HK-2 (cell line): ENCODE measurements at regions not wholly inside any gene's neighbourhood (a gene's known extent, or its start where the extent isn't known, plus 50 kb on each side); places are given as distances from the start of the nearest gene placed in this dataset.

Source experiments
- DNase-seq: peaks from one replicate; pipeline ENCODE4 v3.0.0-alpha.2; 2018; ENCODE audit not compliant: unreplicated experiment

DNA sequence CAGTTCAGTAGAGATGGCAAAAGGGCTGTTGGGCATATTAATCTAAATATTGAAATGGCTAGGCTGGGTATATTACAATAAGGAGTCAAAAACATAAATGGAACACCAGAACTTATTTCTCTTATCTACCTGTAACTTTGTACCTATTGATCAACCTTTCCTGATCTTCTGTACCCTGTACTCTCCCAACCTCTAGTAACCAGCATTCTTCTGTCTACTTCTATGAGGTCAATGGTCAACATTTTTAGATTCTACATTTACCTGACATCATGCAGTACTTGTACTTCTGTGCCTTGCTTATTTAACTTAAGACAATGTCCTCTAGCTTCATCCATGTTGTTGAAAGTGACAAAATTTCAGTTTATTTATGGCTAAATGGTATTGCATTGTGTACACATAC is 467.3 kb downstream of the TAF11L14 start:
- DNase-seq, result no peak

DNA sequence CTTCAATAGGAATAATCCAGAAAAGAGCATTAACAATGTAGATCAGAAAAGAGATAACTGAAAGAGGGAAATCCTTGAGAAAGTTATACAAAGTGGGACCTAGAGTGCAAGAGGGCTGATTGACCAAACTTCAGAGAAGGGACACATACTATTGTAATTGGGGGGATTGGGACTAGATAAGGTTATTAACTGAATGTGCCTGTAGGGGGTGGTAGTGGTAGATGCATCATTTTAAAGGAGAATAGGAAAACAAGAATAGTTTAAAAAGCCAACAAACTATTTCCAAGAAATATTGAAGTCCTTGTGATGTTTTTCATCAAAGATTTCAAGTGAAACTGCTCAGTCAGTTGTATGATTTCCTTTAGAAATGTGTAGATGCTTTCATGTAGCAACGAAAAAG is 468.5 kb downstream of the TAF11L14 start:
- DNase-seq, result no peak

DNA sequence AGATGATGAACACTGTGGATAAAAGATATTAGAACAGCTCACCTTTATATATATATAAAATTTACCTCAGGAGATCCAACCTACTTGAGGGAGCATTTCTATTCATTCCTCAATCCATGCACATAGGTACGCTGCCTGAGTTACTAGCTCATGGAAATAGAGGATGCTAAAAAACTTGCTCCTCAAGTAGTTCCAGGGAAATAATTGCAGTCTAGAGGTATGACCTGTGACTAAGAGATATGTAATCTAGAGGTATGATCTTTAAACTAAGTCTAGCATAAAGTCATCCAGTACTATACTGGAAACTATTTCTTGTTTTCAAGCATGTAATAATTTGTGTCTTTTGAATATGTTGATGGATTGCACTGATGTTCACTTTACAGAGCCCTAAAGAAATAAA is 471.2 kb downstream of the TAF11L14 start:
- no peak for DNase-seq

DNA sequence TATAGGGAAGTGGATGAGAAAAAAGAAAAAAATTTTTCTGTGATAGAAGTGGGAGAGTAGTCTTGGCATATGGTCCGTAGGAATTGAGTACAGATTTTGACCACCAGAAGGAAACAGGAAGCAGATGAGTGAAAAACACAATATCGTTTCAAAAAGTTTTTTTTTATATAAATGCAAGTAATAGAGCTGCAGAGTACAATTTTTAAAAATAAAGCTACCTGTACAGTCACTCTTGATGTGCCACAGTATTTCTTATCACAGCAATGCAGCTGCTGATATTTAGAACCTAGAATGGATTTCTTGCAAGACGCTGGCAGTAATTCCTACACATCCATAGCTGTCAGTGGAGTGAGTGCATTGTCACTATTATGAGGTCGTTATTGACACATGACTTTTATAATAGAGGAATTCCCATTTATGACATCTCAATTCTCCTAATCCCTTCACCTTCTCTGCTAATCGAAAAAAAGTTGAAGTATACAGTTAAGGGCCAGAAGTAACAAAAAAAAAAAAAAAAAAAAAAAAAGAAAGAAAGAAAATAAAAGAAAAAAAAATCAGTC is 477.7 kb downstream of the TAF11L14 start:
- no peak for DNase-seq

DNA sequence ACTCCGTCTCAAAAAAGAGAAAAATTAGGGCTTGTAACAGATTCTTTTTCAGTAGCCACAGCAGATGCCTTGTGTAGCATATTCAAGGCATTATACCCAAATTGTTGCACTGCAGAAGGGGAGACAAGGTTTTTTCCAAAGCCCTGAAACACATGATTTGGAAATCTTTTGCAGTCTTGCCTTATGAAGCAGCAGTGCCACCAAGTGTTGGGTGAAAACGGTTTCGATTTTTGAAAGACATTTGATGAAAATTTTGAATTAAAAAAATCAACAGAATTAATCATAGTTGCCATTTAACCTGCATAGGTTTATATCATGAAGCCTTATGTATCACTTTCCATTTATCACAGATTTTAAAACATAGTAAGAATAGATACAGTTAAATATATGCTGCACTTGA is 479.5 kb downstream of the TAF11L14 start:
- no peak for DNase-seq

DNA sequence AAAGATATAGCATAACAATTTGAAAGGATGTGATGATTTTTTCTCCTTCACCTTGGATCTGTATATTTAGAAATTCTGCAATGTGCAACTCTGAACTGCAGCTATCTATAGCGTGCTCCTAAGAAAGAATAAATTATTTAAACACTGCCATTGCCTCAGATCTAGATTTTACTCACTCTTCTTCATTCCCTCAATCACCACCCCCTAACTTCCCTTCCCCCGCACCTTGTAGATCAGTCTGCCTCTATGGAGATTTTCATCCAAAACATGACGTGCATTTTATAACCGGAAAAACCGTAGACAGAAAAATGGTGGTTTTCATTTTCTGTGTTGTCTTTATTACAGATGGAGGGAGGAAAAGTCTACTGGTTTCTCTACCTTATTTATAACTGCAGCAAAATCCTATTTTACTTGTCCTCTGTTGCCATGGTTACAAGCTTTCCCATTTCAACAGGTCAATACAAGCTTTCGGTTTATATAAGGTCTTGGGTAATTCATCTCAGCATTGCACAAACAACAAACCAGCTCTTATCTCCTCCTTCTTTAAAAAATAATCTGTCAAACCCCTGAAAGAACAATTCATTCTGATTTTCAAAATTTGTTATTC is 480.0 kb downstream of the TAF11L14 start:
- no peak for DNase-seq

DNA sequence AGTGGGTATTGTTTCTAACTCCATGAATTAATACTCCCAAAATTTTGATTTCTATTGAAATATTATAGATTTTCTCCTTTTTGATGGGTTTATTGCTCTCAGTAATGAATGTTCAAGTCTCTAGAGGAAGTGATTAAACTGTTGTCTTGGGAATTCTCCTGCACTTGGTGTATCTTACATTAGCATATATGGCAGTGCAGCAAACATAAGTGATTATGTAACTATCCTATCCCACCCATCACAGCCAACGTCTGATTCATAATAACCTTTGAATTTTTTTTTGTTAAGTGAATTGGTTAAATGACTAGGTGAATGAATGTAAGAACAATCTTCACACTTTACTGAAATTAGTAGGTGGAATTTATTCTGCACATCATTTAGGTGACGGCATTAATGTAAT is 483.7 kb downstream of the TAF11L14 start:
- DNase-seq, result no peak

DNA sequence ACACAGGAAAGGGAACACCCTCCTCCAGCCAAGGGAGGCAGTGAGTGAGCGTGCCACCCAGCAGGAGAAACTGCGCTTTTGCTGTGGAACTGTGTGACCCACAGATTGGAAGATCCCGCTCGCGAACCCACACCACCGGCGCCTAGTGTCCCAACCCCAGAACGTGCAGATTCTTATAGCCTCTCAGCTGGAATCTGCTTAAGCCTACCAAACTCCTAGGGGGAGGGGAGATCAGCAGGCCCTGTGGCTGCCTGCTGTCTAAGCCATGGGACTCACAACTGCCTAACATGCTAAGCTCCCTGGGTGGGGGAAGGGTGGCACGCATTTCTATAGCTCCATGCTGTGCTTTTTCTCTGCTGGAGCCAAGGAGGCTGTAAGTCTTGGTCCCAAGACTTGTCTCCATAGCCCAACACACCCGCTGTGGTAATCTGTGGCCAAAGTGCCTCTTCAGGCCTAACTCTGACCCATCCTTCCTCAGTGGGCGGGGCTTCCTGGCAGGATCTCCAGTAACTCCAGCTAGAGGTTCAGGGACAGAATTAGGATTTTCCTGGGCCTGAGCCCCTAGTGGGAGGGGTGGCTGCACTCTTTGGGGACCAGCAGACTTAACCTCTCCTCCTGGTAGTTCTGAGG is 485.0 kb downstream of the TAF11L14 start:
- DNase-seq, result no peak

DNA sequence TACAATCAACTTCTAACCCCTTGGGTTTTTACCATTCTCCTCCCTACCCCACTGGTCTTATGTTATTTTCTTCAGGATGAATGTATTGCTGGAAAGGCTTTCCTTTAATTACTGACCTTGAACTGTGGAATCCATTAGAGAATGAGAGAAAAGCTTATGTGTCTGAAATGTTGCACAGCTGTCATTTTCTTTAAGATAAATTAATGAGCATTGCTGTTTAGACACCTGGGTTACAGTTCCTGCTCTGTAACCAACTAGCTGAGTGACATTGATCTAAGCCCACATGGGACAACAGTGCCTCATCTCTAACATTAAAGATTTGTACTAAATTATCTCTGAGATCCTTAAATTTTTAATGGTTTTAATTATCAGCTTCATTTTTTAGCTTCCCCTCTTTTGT is 507.0 kb downstream of the TAF11L14 start:
- DNase-seq, result no peak

DNA sequence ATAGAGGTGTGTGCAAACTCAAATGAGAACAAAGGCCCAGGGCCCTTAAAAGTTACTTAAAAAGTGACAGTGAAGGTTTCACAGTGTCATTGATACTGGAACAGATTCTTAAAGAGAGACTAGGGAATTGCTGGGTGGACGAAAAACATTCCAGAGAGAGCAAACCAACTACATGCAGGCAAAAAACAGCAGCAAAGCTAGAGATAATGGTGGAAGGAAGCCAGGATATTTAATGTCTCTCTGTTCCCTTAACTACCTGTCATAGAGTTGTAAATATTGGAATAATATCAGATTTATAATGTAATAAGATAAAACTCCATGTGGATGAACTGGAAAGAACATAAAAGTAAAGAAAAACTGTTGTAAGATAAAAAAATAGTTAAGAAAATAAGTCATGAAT is 508.6 kb downstream of the TAF11L14 start:
- DNase-seq, result no peak

DNA sequence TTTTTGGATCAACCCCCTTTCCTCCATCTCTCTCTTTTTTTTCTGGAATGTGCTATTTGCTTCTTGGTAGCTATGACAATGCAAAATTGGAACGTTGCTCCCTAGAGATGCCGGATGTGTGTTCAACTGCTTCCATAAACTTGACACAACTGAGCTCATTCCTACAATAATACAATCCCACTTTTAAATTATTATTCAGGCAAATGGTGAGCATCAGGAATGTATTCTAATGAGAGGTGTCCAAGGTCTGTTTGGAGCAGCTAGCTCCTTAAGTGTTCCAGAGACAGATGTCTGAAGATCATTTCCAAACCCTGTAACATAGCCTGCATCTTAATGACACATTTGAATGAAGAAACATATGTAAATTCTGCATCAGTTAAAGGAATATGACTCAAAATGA is 518.4 kb downstream of the TAF11L14 start:
- no peak for DNase-seq

DNA sequence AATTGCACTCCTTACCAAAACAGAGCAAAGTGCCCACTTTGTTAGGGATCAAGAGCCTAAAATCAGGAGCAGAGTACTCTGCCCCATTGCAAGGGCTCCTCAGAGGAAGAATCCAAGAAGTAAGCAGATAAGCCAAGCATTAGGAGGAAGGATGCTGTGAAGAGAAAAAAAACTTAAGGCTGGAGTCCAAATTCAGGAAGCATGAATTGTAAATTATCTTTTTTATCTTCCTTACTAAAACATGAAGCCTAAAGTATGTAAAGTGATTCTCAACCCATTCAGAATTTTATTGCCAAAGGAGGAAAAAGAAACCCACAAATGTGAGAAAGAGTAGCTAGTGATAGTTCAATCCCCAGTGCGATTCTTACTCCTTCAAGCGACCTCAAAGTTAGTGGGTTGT is 523.9 kb downstream of the TAF11L14 start:
- no peak for DNase-seq

DNA sequence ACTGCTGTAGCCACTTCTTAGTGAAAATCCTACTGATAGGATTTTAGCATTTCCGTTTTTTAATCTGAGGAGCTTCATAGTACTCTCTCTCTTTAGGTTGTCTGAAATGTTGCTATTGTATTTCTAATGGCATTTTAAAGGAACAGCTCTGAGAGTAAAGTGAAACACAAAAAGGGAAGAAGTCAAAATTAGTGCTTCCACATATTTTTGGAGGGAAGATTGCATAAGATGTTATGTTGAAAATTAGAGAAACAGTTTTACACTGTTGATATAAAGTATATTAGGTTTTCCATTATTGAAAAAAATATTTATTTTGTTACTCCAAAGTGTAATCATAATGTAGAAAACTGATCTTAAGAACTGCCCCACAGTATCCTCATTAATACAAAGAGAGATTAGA is 525.1 kb downstream of the TAF11L14 start:
- no peak for DNase-seq

DNA sequence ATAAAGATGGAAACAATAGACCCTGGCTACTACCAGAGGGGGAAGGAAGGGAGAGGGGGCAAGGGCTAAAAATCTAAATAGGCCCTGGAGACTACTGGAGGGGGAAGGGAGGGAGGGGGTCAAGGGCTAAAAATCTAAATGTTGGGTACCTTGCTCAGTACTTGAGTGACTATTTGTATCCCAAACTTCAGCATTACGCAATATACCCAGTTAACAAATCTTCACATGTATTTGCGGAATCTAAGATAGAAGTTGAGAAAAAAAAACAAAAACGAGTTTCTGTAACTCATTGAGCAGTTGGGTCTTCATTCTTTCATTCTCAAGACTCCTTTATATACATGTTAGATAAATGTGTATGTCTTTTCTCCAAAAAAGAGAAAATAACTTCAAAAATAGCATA is 537.4 kb downstream of the TAF11L14 start:
- DNase-seq, result no peak

DNA sequence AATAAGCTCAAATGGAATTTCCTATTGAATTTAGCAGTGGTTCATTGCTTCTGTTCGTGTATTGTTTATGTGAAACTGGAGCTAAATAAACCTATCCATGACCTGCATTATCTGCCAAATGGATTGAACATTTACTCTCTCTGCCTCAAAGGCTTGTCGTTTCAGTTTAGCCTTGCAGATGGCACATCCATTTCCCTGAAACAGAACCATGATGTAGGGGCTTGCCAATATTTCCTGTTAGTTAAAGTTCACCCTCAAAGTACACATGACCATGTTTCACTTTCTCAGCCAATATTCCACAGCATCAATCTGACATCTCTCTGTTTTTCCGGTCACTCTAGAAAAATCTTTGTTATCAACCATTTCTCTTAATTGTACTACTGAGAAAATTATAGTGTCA is 545.3 kb downstream of the TAF11L14 start:
- DNase-seq, result no peak

DNA sequence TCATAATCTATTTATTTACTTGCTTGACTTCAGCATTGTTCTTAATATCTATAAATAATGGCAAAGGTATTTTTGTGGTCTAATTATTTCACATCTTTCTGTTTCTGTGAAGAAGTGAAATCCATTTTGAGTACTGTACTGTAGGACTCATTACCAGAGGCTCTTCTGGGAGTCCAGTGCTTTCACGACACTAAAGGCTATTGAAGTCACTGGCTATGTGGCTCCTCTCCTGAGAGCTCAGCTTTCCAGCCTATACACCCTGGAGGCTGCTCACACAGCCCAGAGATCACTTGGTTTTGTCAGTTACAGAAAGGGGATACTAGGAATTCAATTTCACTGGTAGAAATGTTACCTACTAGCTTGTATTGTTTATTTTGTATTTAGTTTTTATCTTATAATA is 547.3 kb downstream of the TAF11L14 start:
- DNase-seq, result no peak

DNA sequence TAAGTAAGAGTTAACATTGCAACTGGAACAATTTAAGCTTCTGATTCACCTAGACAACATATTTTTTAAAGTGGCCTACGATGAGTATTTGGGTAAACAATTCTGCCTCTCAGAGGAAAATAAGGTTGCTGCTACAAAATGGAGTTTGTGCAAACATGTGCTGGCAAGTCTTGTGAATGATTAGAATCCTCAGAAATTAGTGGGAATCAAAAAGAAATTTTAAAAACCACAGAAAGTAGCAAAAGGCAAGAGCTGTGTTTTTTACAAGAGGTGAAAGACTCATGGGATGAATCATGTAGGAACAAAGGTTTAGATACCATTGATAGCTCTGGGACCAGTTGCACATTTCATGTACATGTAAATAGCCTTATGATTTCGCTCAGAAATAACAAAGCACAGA is 561.6 kb downstream of the TAF11L14 start:
- DNase-seq, result no peak

DNA sequence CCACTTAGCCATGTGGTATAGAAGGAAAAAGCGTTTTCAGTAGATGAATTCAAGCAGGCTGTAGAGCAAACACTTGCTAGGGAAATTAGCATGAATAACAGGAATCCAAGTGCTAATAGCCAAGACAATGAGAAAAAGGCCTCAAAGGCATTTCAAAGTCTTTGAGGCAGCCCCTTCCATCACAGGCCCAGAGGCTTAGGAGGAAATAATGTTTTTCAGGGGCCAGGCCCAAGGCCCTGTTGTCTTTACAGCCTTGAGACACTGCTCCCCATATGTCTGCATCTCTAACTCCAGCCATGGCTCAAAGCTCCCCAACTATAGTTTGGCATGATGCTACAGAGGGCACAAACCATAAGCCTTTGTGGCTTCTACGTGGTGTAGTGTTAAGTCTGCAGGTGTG is 563.5 kb downstream of the TAF11L14 start:
- DNase-seq, result no peak

DNA sequence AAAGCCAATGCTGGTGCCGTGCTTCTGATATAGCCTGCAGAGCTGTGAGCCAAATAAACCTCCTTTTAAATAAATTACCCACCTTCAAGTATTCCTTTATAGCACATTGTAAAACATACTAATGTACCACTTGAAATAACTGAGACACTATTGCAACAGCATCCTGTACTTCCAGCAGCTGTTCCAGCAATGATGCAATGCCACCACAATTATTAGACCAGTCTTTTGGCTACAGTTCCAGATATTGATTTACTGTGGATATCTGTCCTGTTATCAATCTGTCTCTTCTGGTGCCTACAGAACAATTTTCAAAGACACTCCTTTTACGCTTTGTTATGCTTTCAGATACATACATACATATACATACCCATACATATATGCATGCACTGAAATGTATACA is 567.9 kb downstream of the TAF11L14 start:
- DNase-seq, result no peak

DNA sequence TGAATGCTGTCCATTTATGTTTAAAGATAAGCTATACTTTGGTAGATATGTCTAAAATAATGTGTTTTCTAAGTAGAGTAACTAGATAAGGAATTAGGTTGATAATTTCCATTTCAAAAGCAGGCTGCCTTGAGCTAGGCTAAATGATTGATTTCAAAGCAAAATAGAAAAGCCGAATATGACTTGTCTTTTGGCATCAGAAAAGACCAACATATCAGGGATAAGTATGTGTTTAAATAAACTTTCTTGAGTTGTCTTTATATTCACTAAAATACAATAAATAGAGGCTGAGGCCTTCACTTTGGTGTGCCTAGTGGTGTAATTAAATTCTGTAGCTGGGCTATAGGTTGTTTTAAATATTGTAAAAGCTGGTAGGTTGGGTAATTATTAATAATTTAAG is 569.0 kb downstream of the TAF11L14 start:
- no peak for DNase-seq

DNA sequence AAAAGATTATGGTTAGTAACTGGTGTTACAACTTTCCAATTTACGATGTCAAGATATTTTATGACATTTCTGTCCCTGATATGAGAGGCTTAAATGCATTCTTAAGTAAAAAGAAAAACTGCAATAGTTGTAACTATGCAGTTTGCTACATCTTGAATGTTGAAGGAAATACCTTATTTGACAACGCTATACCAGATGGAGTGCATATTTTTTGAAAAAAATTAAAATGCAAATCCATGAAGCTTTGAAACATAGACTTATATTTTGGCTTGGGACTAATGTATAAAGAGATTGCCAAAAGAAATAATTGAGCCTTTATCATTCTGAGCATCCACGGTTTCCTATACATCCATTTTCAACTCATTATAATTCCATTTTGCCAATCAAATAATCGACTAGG is 579.4 kb downstream of the TAF11L14 start:
- no peak for DNase-seq

DNA sequence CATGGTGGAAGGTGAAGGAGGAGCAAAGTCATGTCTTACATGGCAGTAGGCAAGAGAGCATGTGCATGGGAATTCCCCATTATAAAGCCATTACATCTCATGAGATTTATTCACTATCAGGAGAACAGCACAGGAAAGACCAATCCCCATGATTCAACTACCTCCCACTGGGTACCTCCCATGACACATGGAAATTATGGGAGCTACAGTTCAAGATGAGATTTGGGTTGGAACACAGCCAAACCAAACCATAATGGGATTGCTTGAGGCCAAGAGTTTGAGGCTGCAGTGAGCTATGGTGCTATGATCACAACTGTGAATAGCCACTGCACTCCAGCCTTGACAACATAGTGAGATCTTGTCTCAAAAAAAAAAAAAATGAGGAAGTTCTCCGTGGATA is 581.8 kb downstream of the TAF11L14 start:
- no peak for DNase-seq

DNA sequence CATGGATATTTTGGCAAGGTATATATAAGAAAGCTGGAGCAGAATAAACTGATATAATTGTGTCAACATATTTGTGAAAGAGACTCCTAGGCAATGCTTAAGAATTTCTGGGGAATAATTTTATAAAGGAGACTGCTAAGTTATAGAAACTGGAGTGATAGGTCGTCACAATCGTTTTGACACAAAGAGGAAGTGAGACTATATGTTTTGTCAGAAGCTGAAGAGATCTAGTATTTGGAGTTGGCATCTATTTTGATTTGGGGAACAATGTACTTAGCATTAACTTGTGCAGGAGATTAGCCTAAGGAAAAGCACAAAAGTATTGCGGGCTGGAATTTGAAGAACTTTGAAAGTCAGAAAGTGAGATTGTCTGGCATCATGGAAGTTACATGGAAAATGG is 582.5 kb downstream of the TAF11L14 start:
- no peak for DNase-seq

DNA sequence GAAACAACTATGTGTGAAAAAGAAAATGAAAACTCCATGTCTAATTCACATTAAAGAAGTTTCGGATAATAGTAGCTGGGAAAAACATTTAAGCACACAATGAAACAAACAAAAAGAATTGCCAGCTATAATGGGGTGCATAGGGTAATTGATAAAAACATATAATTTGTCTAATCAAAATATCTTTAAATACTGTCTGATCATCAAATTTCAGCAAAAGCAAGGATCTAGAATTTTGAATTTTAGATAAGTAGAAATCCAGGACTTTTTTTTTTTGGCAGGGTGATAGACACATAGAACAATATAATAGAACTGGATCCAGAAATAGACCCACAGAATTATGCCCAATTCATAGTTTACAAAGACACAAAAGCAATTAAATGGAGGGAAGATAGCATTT is 585.0 kb downstream of the TAF11L14 start:
- DNase-seq, result no peak
